HepG2 (cell line): ENCODE measurements at regions not wholly inside any gene's neighbourhood (a gene's known extent, or its start where the extent isn't known, plus 50 kb on each side); places are given as distances from the start of the nearest gene placed in this dataset.

ENCODE experiments used
- ATAC-seq: fragments of 200-7000 bp; cut with Tn5 transposase; 3 replicates; pipeline ENCODE4 v1.9.1; 2020; ENCODE audit warnings: mild to moderate bottlenecking, moderate library complexity
- BruUV-seq: library from RNA; stranded (reverse); fragments of 400-500 nt; replicated peaks from 2 replicates; lab custom pipeline; 2021; lab: Mats Ljungman, UMichigan
- CTCF ChIA-PET: fragments of 300-600 bp; formaldehyde crosslinking; extraction: SDS; loops from one replicate; lab custom pipeline; 2021; ENCODE audit warnings: low total read pairs, inconsistent platforms, low intra/inter-chr PET ratio; lab: Yijun Ruan, JAX
- POLR2A ChIA-PET: fragments of 350-600 bp; sonication (Branson Sonifier 250); formaldehyde crosslinking; loops from one replicate; lab custom pipeline; 2020; ENCODE audit warnings: antibody characterized with exemption, inconsistent platforms; lab: Yijun Ruan, JAX
- DNase-seq: peaks from one replicate; pipeline ENCODE4 v3.0.0-alpha.2; 2015; ENCODE audit warnings: low spot score
- FAIRE-seq: peaks from 3 replicates; lab custom pipeline; 2011; peaks lifted over from hg19 to GRCh38; lab: Jason Lieb, UNC
- H2AFZ ChIP-seq: one replicate; pipeline ENCODE4 v1.6.1; 2011; ENCODE audit warnings: low read length, inconsistent platforms
- H3K27ac ChIP-seq: fragments of 300-600 bp; 3 replicates; pipeline ENCODE4 v1.8.0; 2011; ENCODE audit warnings: mixed run types, mild to moderate bottlenecking, mixed read lengths, low read length, inconsistent platforms; ENCODE audit not compliant: insufficient read depth; ENCODE audit errors: extremely low read length
- H3K27me3 ChIP-seq, 2 experiments: fragments of 200-600 bp in 1 of 2; 2 replicates in 1 of 2; 3 replicates in 1 of 2; pipeline versions ENCODE4 v1.6.0 to v1.8.0; 2011; ENCODE audit warnings: low read length in 2 of 2, mild to moderate bottlenecking in 2 of 2, moderate library complexity in 2 of 2, inconsistent platforms in 1 of 2; ENCODE audit not compliant: insufficient read depth in 2 of 2, control insufficient read depth in 1 of 2
- H3K36me3 ChIP-seq, 2 experiments: fragments of 200-600 bp in 1 of 2; replicated peaks in 1 of 2; 2 replicates in 1 of 2; 3 replicates in 1 of 2; pipeline versions ENCODE4 v1.5.1 to v1.8.0; 2011; ENCODE audit warnings: low read length in 2 of 2, inconsistent platforms in 1 of 2; ENCODE audit not compliant: insufficient read depth in 2 of 2, control insufficient read depth in 1 of 2
- H3K4me1 ChIP-seq: 2 replicates; pipeline ENCODE4 v1.5.1; 2012; ENCODE audit warnings: low read length, inconsistent platforms; ENCODE audit not compliant: insufficient read depth
- H3K4me2 ChIP-seq: 2 replicates; pipeline ENCODE4 v1.6.0; 2011; ENCODE audit warnings: low read depth, low read length, inconsistent platforms
- H3K4me3 ChIP-seq, 3 experiments: fragments of 200-600 bp in 1 of 3; sonication (generic), shearing (Covaris generic) in 1 of 3; replicated peaks in 1 of 3; 2 replicates each; pipeline ENCODE4 v1.5.1; 2011 to 2016; ENCODE audit warnings: low read length in 3 of 3, inconsistent platforms in 2 of 3, low read depth in 2 of 3, mild to moderate bottlenecking in 2 of 3, control low read depth in 1 of 3, mixed read lengths in 1 of 3; ENCODE audit not compliant: insufficient read depth in 1 of 3
- H3K79me2 ChIP-seq: one replicate; pipeline ENCODE4 v1.6.1; 2011; ENCODE audit warnings: low read length, inconsistent platforms; ENCODE audit not compliant: insufficient read depth
- H3K9ac ChIP-seq: 2 replicates; pipeline ENCODE4 v1.6.0; 2011; ENCODE audit warnings: mild to moderate bottlenecking, low read depth, low read length, inconsistent platforms; ENCODE audit not compliant: insufficient read depth
- H3K9me3 ChIP-seq: 2 replicates; pipeline ENCODE4 v1.5.1; 2012; ENCODE audit warnings: mild to moderate bottlenecking, low read length
- H4K20me1 ChIP-seq: 2 replicates; pipeline ENCODE4 v1.6.0; 2011; ENCODE audit warnings: inconsistent platforms, mild to moderate bottlenecking, low read length, moderate library complexity; ENCODE audit not compliant: insufficient read depth
- CREM ChIP-seq, 2 experiments: sonication (generic) in 1 of 2; formaldehyde crosslinking in 1 of 2; IDR thresholded peaks; 2 replicates each; pipeline versions ENCODE4 v1.4.0 to v1.6.1; 2016 to 2020; ENCODE audit warnings: antibody characterized with exemption in 1 of 2, mild to moderate bottlenecking in 1 of 2, missing genetic modification reagents in 1 of 2
- GZF1 ChIP-seq: sonication (generic); formaldehyde crosslinking; IDR thresholded peaks from 2 replicates; pipeline ENCODE4 v1.5.1; 2020; ENCODE audit warnings: mild to moderate bottlenecking, missing genetic modification reagents
- JUN ChIP-seq: sonication (generic); formaldehyde crosslinking; IDR thresholded peaks from 2 replicates; pipeline ENCODE4 v1.4.0; 2020; ENCODE audit warnings: mild to moderate bottlenecking, missing genetic modification reagents
- KDM2A ChIP-seq: sonication (generic); formaldehyde crosslinking; IDR thresholded peaks from 2 replicates; pipeline ENCODE4 v1.4.0; 2020; ENCODE audit warnings: low read depth, missing genetic modification reagents, borderline replicate concordance
- MAFG ChIP-seq: sonication (generic); formaldehyde crosslinking; IDR thresholded peaks from 2 replicates; pipeline ENCODE4 v1.5.1; 2020; ENCODE audit warnings: mild to moderate bottlenecking, missing genetic modification reagents
- NR2F2 ChIP-seq: IDR thresholded peaks from 2 replicates; pipeline ENCODE4 v1.6.1; 2012; ENCODE audit warnings: low read depth, inconsistent platforms, borderline replicate concordance
- SMARCE1 ChIP-seq: fragments of 450-650 bp; IDR thresholded peaks from 2 replicates; pipeline ENCODE4 v1.6.1; 2017; ENCODE audit warnings: borderline replicate concordance
- YEATS4 ChIP-seq: sonication (generic); formaldehyde crosslinking; IDR thresholded peaks from 2 replicates; pipeline ENCODE4 v1.4.0; 2020; ENCODE audit warnings: missing genetic modification reagents, borderline replicate concordance
- ZNF7 ChIP-seq: IDR thresholded peaks from 2 replicates; pipeline ENCODE4 v1.6.1; 2016; ENCODE audit warnings: missing biosample characterization, missing genetic modification reagents
- ZNF747 ChIP-seq: sonication (generic); formaldehyde crosslinking; IDR thresholded peaks from 2 replicates; pipeline ENCODE4 v1.8.1; 2023; ENCODE audit warnings: missing genetic modification reagents, mild to moderate bottlenecking, borderline replicate concordance
- in situ Hi-C: cut with HindIII; loops from 2 replicates; pipeline ENCODE4 v1.10.0; 2017; ENCODE audit warnings: low pct_unique_long_range_greater_than_20kb; ENCODE audit not compliant: extremely low pct_ligation_motif_present
- intact Hi-C: fragments of 100-400 bp; cut with micrococcal nuclease; formaldehyde crosslinking; loops from one replicate; pipeline ENCODE4 v1.10.0; 2022; ENCODE audit not compliant: unreplicated experiment
- TF ChIP-seq, protein P1 (sequence below): sonication (generic); formaldehyde crosslinking; IDR thresholded peaks from 2 replicates; pipeline ENCODE4 v1.4.0; 2020; ENCODE audit warnings: missing genetic modification reagents
- TF ChIP-seq, protein P2 (sequence below): sonication (generic); formaldehyde crosslinking; IDR thresholded peaks from 2 replicates; pipeline ENCODE4 v1.5.0; 2020; ENCODE audit warnings: mild to moderate bottlenecking, missing genetic modification reagents, borderline replicate concordance
- TF ChIP-seq, protein P3 (sequence below), 2 experiments: sonication (generic) in 1 of 2; formaldehyde crosslinking in 1 of 2; IDR thresholded peaks; 2 replicates each; pipeline versions ENCODE4 v1.5.1 to v1.6.1; 2011 to 2020; ENCODE audit warnings: borderline replicate concordance in 1 of 2, low read depth in 1 of 2, low read length in 1 of 2, mild to moderate bottlenecking in 1 of 2, missing genetic modification reagents in 1 of 2, moderate library complexity in 1 of 2

DNA sequence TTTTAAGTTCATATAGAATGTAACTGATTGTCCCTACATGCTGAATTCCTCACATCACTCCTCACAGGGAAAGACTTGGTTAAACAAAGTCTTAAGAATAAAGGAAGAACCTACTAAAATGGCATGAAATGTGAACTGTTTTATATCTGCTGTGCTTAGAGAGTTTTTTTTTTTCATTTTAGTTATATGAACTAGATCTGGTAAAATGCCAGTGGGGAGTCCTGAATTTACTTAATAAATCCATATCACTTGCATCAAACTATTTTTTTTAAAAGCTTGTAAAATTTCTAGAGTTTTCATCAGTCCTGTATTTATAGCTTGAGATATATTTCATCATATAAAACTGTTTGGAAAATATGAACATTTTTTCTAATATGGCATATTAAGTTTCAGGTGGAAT, 1528.6 kb downstream of the EFNA5 start:
- H3K36me3 ChIP-seq, result no peaks in the 10 kb centered on the region

More for the DNA sequence above, 1528.6 kb downstream of the EFNA5 start:
- ChIA-PET POLR2A (no interaction called here), CTCF (no interaction called here)
- Histone ChIP-seq H3K4me2 (no peak overlapping the region), H3K9me3 (no peaks in the 10 kb centered on the region), H3K79me2 (no peaks in the 10 kb centered on the region), H2AFZ (no peak overlapping the region), H3K4me3 (no peak overlapping the region), H3K4me1 (no peaks in the 10 kb centered on the region), H3K27ac (no peak overlapping the region), H4K20me1 (no peaks in the 10 kb centered on the region), H3K9ac (no peak overlapping the region), H3K27me3 (no peaks in the 10 kb centered on the region; a peak in 1 of 5 replicates)
- TF ChIP-seq, protein P1, sequence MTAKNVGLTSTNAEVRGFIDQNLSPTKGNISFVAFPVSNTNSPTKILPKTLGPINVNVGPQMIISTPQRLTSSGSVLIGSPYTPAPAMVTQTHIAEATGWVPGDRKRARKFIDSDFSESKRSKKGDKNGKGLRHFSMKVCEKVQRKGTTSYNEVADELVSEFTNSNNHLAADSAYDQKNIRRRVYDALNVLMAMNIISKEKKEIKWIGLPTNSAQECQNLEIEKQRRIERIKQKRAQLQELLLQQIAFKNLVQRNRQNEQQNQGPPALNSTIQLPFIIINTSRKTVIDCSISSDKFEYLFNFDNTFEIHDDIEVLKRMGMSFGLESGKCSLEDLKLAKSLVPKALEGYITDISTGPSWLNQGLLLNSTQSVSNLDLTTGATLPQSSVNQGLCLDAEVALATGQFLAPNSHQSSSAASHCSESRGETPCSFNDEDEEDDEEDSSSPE (CRISPR knock-in tag), result no peak
- TF ChIP-seq ZNF7 (CRISPR knock-in tag) (no peak), ZNF747 (CRISPR knock-in tag) (no peak), MAFG (CRISPR knock-in tag) (no peak), GZF1 (CRISPR knock-in tag) (no peak), CREM (IDR thresholded peaks at IDR 0.05) (no peak), CREM (CRISPR knock-in tag; IDR thresholded peaks at IDR 0.05) (no peak), KDM2A (CRISPR knock-in tag) (no peak), JUN (CRISPR knock-in tag) (no peak), NR2F2 (no peak), SMARCE1 (no peak), YEATS4 (no peak)
- TF ChIP-seq, protein P2, sequence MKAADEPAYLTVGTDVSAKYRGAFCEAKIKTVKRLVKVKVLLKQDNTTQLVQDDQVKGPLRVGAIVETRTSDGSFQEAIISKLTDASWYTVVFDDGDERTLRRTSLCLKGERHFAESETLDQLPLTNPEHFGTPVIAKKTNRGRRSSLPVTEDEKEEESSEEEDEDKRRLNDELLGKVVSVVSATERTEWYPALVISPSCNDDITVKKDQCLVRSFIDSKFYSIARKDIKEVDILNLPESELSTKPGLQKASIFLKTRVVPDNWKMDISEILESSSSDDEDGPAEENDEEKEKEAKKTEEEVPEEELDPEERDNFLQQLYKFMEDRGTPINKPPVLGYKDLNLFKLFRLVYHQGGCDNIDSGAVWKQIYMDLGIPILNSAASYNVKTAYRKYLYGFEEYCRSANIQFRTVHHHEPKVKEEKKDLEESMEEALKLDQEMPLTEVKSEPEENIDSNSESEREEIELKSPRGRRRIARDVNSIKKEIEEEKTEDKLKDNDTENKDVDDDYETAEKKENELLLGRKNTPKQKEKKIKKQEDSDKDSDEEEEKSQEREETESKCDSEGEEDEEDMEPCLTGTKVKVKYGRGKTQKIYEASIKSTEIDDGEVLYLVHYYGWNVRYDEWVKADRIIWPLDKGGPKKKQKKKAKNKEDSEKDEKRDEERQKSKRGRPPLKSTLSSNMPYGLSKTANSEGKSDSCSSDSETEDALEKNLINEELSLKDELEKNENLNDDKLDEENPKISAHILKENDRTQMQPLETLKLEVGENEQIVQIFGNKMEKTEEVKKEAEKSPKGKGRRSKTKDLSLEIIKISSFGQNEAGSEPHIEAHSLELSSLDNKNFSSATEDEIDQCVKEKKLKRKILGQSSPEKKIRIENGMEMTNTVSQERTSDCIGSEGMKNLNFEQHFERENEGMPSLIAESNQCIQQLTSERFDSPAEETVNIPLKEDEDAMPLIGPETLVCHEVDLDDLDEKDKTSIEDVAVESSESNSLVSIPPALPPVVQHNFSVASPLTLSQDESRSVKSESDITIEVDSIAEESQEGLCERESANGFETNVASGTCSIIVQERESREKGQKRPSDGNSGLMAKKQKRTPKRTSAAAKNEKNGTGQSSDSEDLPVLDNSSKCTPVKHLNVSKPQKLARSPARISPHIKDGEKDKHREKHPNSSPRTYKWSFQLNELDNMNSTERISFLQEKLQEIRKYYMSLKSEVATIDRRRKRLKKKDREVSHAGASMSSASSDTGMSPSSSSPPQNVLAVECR, result no peak
- TF ChIP-seq, protein P3, sequence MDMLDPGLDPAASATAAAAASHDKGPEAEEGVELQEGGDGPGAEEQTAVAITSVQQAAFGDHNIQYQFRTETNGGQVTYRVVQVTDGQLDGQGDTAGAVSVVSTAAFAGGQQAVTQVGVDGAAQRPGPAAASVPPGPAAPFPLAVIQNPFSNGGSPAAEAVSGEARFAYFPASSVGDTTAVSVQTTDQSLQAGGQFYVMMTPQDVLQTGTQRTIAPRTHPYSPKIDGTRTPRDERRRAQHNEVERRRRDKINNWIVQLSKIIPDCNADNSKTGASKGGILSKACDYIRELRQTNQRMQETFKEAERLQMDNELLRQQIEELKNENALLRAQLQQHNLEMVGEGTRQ (IDR thresholded peaks at IDR 0.05; ENCODE audit: low read depth, low read length), result no peak
- TF ChIP-seq, protein P3 (CRISPR knock-in tag; IDR thresholded peaks at IDR 0.05; ENCODE audit: borderline replicate concordance), result no peak
- in situ Hi-C loops (no loop called here), intact Hi-C loops (no loop called here)
- ATAC-seq (no peak), FAIRE-seq (no peak), DNase-seq (no peak)
- no TSS peak for BruUV-seq
